ENCODE measurements at regions not wholly inside any gene's neighbourhood (a gene's known extent, or its start where the extent isn't known, plus 50 kb on each side); places are given as distances from the start of the nearest gene placed in this dataset.

GRCh38 chr1:116276532-116276931, 96.5 kb upstream of the ATP1A1 start:
- TF ChIP-seq GATA3 (IDR thresholded peaks at IDR 0.05; ENCODE audit: low read depth, low read length) (no peak), GATA2 (IDR thresholded peaks at IDR 0.05; ENCODE audit: low read depth, low read length) (no peak)
